HepG2 (cell line): ENCODE measurements at regions not wholly inside any gene's neighbourhood (a gene's known extent, or its start where the extent isn't known, plus 50 kb on each side); places are given as distances from the start of the nearest gene placed in this dataset.

ENCODE experiments used
- ATF3 ChIP-seq: sonication (generic); formaldehyde crosslinking; IDR thresholded peaks from 2 replicates; pipeline ENCODE4 v1.4.0; 2020; ENCODE audit warnings: missing genetic modification reagents
- CTCF ChIP-seq: sonication (generic); formaldehyde crosslinking; IDR thresholded peaks from 2 replicates; pipeline ENCODE4 v1.5.0; 2020; ENCODE audit warnings: mild to moderate bottlenecking, missing genetic modification reagents, moderate library complexity
- GTF2F1 ChIP-seq: fragments of 150-350 bp; IDR thresholded peaks from 2 replicates; pipeline ENCODE4 v1.6.1; 2014; ENCODE audit warnings: low read length
- KLF13 ChIP-seq: sonication (generic); formaldehyde crosslinking; IDR thresholded peaks from 2 replicates; pipeline ENCODE4 v1.4.0; 2020; ENCODE audit warnings: mild to moderate bottlenecking, missing genetic modification reagents
- MAX ChIP-seq: IDR thresholded peaks from 2 replicates; pipeline ENCODE4 v1.6.1; 2012; ENCODE audit warnings: inconsistent platforms
- SIN3A ChIP-seq: IDR thresholded peaks from 2 replicates; pipeline ENCODE4 v1.6.1; 2011; ENCODE audit warnings: low read depth, mild to moderate bottlenecking, control low read depth, low read length, borderline replicate concordance
- SOX6 ChIP-seq, 2 experiments: fragments of 450-650 bp in 1 of 2; sonication (generic) in 1 of 2; formaldehyde crosslinking in 1 of 2; IDR thresholded peaks; 2 replicates each; pipeline versions ENCODE4 v1.4.0 to v1.6.1; 2017 to 2020; ENCODE audit warnings: antibody characterized with exemption in 1 of 2, mild to moderate bottlenecking in 1 of 2, missing genetic modification reagents in 1 of 2
- TBP ChIP-seq: sonication (generic); formaldehyde crosslinking; IDR thresholded peaks from 2 replicates; pipeline ENCODE4 v1.5.0; 2020; ENCODE audit warnings: missing genetic modification reagents
- TCF12 ChIP-seq, 2 experiments: fragments of 450-650 bp in 1 of 2; sonication (generic) in 1 of 2; formaldehyde crosslinking in 1 of 2; IDR thresholded peaks; 2 replicates each; pipeline versions ENCODE4 v1.6.1 to v1.8.0; 2017 to 2022; ENCODE audit warnings: antibody characterized with exemption in 1 of 2, mild to moderate bottlenecking in 1 of 2, missing genetic modification reagents in 1 of 2, moderate library complexity in 1 of 2
- YEATS2 ChIP-seq: sonication (generic); formaldehyde crosslinking; IDR thresholded peaks from 2 replicates; pipeline ENCODE4 v1.4.0; 2020; ENCODE audit warnings: missing genetic modification reagents, borderline replicate concordance

- TF ChIP-seq GTF2F1 (no peak), TBP (CRISPR knock-in tag) (no peak), SOX6 (IDR thresholded peaks at IDR 0.05) (no peak), SOX6 (CRISPR knock-in tag; IDR thresholded peaks at IDR 0.05) (no peak), ATF3 (CRISPR knock-in tag) (no peak), KLF13 (CRISPR knock-in tag) (no peak), MAX (no peak), YEATS2 (CRISPR knock-in tag) (no peak), SIN3A (no peak), CTCF (no peak), TCF12 (IDR thresholded peaks at IDR 0.05) (no peak), TCF12 (CRISPR knock-in tag; IDR thresholded peaks at IDR 0.05) (no peak)
These were observed 884.4 kb upstream of the CELF2 start for GRCh38 chr10:10133281-10133680.
